ENCODE measurements at regions not wholly inside any gene's neighbourhood (a gene's known extent, or its start where the extent isn't known, plus 50 kb on each side); places are given as distances from the start of the nearest gene placed in this dataset.
A peak's percentile ranks its signal among the peaks of the same experiment; 100 is the strongest.

- no peak for DNase-seq
These were observed 86.7 kb upstream of the NRIP1 start for GRCh38 chr21:15151385-15152103.

DNA sequence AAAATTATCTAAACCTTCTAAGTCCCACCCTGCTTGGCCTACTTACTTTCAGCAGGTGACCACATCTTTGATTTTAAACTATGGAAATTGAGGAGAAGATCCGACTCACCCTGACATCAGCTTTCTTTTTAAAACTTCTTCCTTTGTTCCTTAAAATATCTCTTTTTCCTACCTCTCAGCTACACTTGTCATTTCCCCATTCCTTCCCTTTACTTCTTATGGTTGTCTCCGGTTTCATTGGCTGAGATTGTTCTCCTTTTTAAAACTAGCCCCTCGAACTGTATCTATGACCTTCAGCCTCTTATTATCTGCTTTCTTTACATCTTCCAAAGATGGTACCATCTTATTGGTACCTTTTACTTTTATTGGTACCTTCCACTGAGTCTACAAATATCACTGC is 87.8 kb upstream of the NRIP1 start:
- DNase-seq: no peak

DNA sequence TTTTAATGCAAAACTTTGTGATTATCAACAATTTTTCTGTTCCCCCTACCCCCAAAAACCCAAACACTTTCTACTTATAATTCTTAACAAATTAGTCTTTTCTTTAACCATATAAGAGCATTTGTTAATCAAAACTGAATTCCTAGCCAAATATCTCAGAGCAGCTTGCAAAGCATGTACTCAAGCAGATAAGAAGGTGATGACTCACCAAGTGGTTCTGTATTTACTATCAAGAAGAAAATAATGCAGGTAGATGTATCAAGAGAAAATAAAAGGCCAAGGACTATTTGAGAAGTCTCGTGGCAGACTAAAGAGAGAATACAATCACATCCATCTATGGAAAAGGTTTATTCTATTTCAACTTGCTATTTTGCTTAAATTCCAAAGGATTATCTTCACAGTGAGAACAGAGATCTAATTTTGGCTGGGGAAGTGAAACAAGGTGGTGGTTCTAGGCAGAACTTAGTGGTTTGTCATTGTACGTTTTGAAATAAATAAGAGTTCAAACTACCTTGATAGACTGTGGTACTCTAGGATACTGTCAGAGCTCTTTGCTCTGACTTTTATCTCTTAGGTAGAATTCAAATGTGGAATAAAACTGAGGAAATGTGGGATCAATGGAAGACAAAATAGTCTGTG is 94.7 kb upstream of the NRIP1 start:
- DNase-seq: no peak

- DNase-seq: no peak
These were observed 95.3 kb upstream of the NRIP1 start for GRCh38 chr21:15160136-15160535.

DNA sequence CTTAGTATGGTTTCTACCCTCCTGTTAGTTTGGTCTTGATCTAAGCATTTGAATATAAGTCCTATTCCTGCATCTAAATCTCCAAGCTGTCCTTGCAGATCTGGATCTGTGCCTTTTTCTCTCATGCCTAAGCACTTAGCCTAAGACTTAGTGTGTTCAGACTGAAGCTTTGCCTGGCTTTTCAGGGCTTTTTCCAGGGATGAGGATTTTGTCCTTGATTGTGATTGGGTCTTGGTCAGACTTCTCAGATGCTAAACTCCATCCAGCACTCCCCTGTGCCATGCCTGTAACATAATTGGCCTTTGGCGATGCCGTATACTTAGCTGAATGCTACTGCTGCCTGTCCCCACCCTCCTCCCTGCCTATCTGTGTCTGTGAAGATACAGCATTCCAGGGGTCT is 98.1 kb upstream of the NRIP1 start:
- DNase-seq: no peak

DNA sequence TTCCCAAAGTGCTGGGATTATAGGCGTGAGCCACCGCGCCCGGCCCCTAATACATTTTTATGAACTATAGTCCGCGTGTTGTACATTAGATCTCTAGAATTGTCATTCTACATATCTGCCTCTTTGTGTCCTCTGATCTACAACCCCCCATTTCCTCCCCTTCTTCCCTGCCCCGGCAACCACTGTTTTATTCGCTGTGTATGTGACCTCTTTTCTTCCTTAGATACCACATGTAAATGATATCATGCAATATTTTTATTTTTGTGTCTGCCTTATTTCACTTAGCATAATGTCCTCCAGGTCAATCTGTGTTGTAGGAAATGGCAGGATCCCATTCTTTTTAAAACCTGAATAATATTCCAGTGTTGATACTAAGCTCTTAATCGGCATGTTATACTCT is 99.5 kb upstream of the NRIP1 start:
- DNase-seq: no peak

DNA sequence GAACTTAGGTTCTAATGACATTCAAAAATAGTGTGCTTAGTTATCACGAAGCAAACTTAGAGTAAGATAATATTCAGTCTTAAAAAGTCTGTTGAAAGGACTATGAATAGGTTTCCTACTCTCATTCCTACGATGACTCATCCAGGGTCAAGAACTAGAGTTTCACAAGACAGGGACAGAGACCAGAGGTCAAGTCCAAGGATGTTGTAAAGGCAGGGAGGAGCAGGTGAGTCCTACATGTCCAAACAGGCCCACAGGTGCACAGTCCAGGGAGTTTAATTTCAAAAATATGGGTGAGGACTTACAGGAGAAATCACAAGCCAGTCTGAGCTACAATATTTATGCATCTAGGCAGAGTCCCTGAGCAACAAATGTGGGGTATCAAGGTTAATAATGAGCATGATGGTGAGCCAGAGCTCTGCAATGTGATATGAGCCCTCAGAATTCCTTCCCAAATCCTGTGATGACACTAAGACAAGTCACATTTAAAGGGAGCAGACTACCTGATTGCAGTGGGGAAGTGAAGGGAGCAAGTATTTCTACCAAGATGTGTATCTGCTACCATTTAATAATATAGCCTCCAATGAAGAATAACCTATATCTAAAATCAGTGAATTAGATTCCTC is 100.0 kb upstream of the NRIP1 start:
- DNase-seq: no peak

GRCh38 chr21:15170614-15171013 is 105.8 kb upstream of the NRIP1 start:
- no peak for DNase-seq

DNA sequence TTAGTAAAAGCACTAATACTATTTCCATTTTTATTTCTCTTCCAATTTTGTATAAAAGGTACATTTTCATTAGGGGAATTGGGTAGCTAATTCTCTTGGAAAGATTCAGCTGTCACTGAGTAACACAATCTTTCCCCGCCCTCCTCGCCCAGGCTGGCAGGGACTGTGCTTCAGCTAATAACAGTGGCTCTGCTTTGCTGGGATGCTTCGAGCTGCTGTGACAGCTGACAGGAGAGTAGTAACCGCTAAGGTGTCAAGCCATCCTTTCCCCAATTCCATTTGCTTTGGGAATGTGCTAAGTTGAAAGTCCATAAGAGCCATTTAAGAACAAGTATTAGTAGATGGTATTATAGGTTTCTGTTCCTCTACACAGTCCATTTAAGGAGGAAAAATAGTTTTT is 106.7 kb upstream of the NRIP1 start:
- DNase-seq: no peak

- no peak for DNase-seq
These were observed 108.2 kb upstream of the NRIP1 start for GRCh38 chr21:15172963-15173362.

GRCh38 chr21:15174923-15175322 is 110.1 kb upstream of the NRIP1 start:
- DNase-seq: no peak

DNA sequence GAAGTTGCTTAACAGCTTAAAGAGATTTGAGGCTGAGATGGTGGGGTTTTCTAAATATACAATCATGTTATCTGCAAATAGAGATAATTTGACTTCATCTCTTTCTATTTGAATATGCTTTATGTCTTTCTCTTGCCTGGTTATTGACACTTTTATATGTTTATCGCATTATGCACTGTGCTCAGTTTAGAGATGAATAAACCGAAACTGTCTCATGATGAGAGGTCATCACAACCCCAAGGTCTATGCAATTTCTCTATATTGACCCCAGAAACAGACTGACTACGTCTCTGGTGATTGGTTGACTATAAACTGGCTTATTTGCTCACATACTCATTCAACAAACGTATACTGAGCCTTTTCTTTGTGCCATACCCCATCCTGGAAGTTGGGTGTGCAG is 117.9 kb upstream of the NRIP1 start:
- DNase-seq: no peak

DNA sequence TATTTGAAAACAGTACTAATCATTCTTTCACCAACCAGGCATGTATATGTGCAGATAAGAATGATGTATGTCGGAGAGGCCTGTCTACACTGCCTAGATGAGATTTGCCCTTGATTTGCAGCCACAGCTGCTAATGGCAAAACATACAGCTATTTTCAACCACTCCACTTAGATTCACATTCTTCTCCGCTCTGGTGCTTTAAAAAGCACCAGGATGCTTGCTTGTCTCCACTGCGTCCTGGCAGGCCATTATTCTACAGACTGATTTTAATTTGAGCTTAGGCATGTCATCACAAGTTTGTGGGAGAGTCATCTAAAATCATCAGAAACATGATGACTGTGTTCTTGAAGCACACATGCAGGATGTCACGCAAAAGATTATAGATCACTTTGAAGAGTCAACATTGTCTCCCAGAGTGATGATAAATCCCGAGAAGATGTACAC is 119.0 kb upstream of the NRIP1 start:
- DNase-seq: no peak

DNA sequence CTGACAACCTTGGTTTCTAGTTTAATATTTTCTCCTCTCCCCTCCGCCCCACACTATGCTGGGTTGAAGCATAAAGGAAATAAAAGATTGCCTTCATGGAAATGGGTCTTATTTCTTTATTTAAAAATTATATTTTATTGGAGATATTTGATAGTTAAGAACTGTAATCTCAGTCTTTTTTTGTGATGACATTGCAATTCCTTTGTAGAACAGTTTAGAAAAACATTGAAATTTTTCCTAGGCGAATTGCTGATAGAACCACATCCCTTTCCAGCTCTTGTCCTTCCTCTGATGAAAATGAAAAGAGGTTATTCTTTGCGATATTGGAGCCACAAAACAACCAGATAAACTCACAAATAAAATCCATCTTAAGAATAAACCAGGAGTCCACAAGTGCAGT is 125.6 kb upstream of the NRIP1 start:
- DNase-seq: no peak

GRCh38 chr21:15190837-15191236 is 126.0 kb upstream of the NRIP1 start:
- no peak for DNase-seq

- DNase-seq: no peak
These were observed 126.5 kb upstream of the NRIP1 start for GRCh38 chr21:15191342-15191741.

DNA sequence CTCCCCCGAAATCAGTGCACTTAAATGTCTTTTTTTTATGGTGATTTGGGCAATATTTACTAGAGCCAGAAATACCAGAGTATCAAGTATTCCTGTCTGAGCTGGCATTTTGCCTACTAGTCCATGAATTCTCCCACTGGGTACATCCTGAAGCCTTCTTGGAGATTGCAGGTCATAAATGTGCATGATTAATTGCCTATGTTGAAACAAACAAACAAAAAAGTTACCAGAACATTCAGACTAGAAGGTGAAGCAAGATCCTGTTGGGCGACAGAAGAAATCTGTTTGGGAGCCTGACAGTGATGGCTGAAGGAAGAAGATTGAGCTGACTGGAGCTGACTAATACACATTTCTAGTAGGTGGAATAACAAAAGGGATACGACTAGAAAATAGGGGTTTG is 127.4 kb upstream of the NRIP1 start:
- DNase-seq: peak; percentile 45

GRCh38 chr21:15193937-15194336 is 129.1 kb upstream of the NRIP1 start:
- no peak for DNase-seq

DNA sequence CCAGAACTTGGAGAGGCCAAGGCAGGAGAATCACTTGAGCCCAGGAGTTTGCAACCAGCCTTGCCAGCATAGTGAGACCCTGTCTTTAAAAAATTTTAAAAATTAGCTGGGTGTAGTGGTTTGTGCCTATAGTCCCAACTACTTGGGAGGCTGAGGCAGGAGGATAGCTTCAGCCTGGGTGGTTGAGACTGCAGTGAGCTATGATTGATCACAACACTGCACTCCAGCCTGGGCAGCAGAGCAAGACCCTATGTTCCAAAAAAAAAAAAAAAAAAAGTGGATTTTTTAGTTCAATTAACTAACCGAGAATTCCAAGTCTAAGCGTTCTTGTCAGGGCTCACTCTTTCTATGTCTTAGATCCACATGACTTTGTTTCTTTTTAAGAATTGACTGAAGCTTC is 130.3 kb upstream of the NRIP1 start:
- DNase-seq: no peak

- DNase-seq: no peak
These were observed 131.0 kb upstream of the NRIP1 start for GRCh38 chr21:15195768-15196167.

- DNase-seq: no peak
These were observed 132.9 kb upstream of the NRIP1 start for GRCh38 chr21:15197696-15198095.

- no peak for DNase-seq
These were observed 134.9 kb upstream of the NRIP1 start for GRCh38 chr21:15199414-15200383.

Measured in renal pelvis (tissue), 1 donor.